K562 (cell line): ENCODE measurements at regions not wholly inside any gene's neighbourhood (a gene's known extent, or its start where the extent isn't known, plus 50 kb on each side); places are given as distances from the start of the nearest gene placed in this dataset.

Experiments used
- CLOCK ChIP-seq: fragments of 250-450 bp; sonication (Bioruptor Pico); IDR thresholded peaks from 2 replicates; pipeline ENCODE4 v1.4.0; 2020; ENCODE audit warnings: mild to moderate bottlenecking, moderate library complexity, borderline replicate concordance
- IFI16 ChIP-seq: fragments of 250-450 bp; sonication (Bioruptor Pico); IDR thresholded peaks from 2 replicates; pipeline ENCODE4 v2.1.2; 2022; ENCODE audit warnings: mild to moderate bottlenecking, inconsistent platforms
- MCM7 ChIP-seq, 2 experiments: fragments of 450-650 bp; IDR thresholded peaks; 2 replicates each; pipeline ENCODE4 v1.6.1; 2016 to 2018
- PHF8 ChIP-seq: fragments of 200-600 bp; sonication (generic); IDR thresholded peaks from 2 replicates; pipeline ENCODE4 v1.6.1; 2012; ENCODE audit warnings: mixed run types, mild to moderate bottlenecking, inconsistent platforms, low read length, moderate library complexity, borderline replicate concordance
- PKNOX1 ChIP-seq: fragments of 450-650 bp; IDR thresholded peaks from 2 replicates; pipeline ENCODE4 v1.6.1; 2016
- REST ChIP-seq, 2 experiments: fragments of 450-650 bp; formaldehyde crosslinking in 1 of 2; IDR thresholded peaks; 2 replicates each; pipeline versions ENCODE4 v1.4.0 to v1.6.1; 2014 to 2020; ENCODE audit warnings: mild to moderate bottlenecking in 2 of 2, borderline replicate concordance in 1 of 2, low read depth in 1 of 2
- SMARCA4 ChIP-seq: fragments of 450-650 bp; IDR thresholded peaks from 2 replicates; pipeline ENCODE4 v1.6.1; 2016
- TCF7L2 ChIP-seq: fragments of 150-350 bp; IDR thresholded peaks from 2 replicates; pipeline ENCODE4 v1.6.1; 2016; ENCODE audit warnings: low read depth, mild to moderate bottlenecking, low read length, moderate library complexity
- THRAP3 ChIP-seq: fragments of 450-650 bp; IDR thresholded peaks from 2 replicates; pipeline ENCODE4 v1.6.1; 2016; ENCODE audit warnings: mild to moderate bottlenecking, inconsistent platforms, borderline replicate concordance
- ZBTB1 ChIP-seq: sonication (generic); formaldehyde crosslinking; IDR thresholded peaks from 2 replicates; pipeline ENCODE4 v1.8.1; 2023; ENCODE audit warnings: missing genetic modification reagents, low read depth, mild to moderate bottlenecking, borderline replicate concordance
- ZFP1 ChIP-seq: fragments of 450-650 bp; formaldehyde crosslinking; IDR thresholded peaks from 2 replicates; pipeline ENCODE4 v1.4.0; 2020; ENCODE audit warnings: mild to moderate bottlenecking, mixed read lengths
- ZNF449 ChIP-seq: fragments of 250-450 bp; sonication (Bioruptor Pico); IDR thresholded peaks from 2 replicates; pipeline ENCODE4 v1.8.0; 2022; ENCODE audit warnings: moderate library complexity, mild to moderate bottlenecking, inconsistent platforms

- no peak for TF ChIP-seq CLOCK (CRISPR knock-in tag)
- no peak for TF ChIP-seq THRAP3
- no peak for TF ChIP-seq ZNF449 (CRISPR knock-in tag)
- TF ChIP-seq ZFP1 (CRISPR knock-in tag): no peak
- TF ChIP-seq SMARCA4: no peak
- no peak for TF ChIP-seq ZBTB1 (CRISPR knock-in tag)
- no peak for TF ChIP-seq PHF8
- no peak for TF ChIP-seq REST (IDR thresholded peaks at IDR 0.05; ENCODE audit: borderline replicate concordance)
- TF ChIP-seq REST (CRISPR knock-in tag; IDR thresholded peaks at IDR 0.05; ENCODE audit: low read depth): no peak
- TF ChIP-seq IFI16 (CRISPR knock-in tag): no peak
- no peak for TF ChIP-seq TCF7L2
- TF ChIP-seq PKNOX1: no peak
- no peak for TF ChIP-seq MCM7 (IDR thresholded peaks at IDR 0.05)
These were observed 440.1 kb downstream of the TCERG1L start (continued) for GRCh38 chr10:130871406-130871805.
